GM12878 (cell line): ENCODE measurements at regions not wholly inside any gene's neighbourhood (a gene's known extent, or its start where the extent isn't known, plus 50 kb on each side); places are given as distances from the start of the nearest gene placed in this dataset.

Experiments
- CBX5 ChIP-seq: sonication (generic); IDR thresholded peaks from 2 replicates; pipeline ENCODE4 v1.6.1; 2016; ENCODE audit warnings: low read depth, moderate library complexity, mild to moderate bottlenecking, inconsistent platforms
- CTCF ChIP-seq, 3 experiments: IDR thresholded peaks in 2 of 3; conservative IDR thresholded peaks in 1 of 3; 2 replicates each; pipeline ENCODE4 v1.5.1; 2011; ENCODE audit warnings: low read depth in 3 of 3, low read length in 3 of 3, mild to moderate bottlenecking in 3 of 3, control low read depth in 2 of 3, moderate library complexity in 2 of 3, inconsistent platforms in 1 of 3, mixed read lengths in 1 of 3; ENCODE audit not compliant: control insufficient read depth in 2 of 3, insufficient read depth in 1 of 3; ENCODE audit errors: extremely low read depth in 1 of 3
- E2F8 ChIP-seq: fragments of 450-650 bp; IDR thresholded peaks from 2 replicates; pipeline ENCODE4 v1.6.1; 2018; ENCODE audit warnings: mild to moderate bottlenecking, low read depth, moderate library complexity; ENCODE audit not compliant: partially characterized antibody
- ELK1 ChIP-seq: IDR thresholded peaks from 2 replicates; pipeline ENCODE4 v1.6.1; 2012; ENCODE audit warnings: low read depth, low read length, improper control_type of control experiment
- ESRRA ChIP-seq: IDR thresholded peaks from 2 replicates; pipeline ENCODE4 v1.6.1; 2012; ENCODE audit warnings: mild to moderate bottlenecking, low read length, improper control_type of control experiment
- GATAD2B ChIP-seq: fragments of 450-650 bp; conservative IDR thresholded peaks from 2 replicates; pipeline ENCODE4 v1.6.1; 2017; ENCODE audit warnings: low read depth, mild to moderate bottlenecking, moderate library complexity
- POLR2A ChIP-seq: IDR thresholded peaks from 2 replicates; pipeline ENCODE4 v1.6.1; 2011; ENCODE audit warnings: low read depth, mild to moderate bottlenecking, low read length
- TARDBP ChIP-seq: IDR thresholded peaks from 2 replicates; pipeline ENCODE4 v1.6.1; 2016; ENCODE audit warnings: borderline replicate concordance
- TCF7 ChIP-seq: IDR thresholded peaks from 2 replicates; pipeline ENCODE4 v1.6.1; 2014; ENCODE audit warnings: antibody characterized with exemption, borderline replicate concordance
- ZNF592 ChIP-seq: fragments of 450-650 bp; IDR thresholded peaks from 2 replicates; pipeline ENCODE4 v1.6.1; 2017; ENCODE audit warnings: mild to moderate bottlenecking, moderate library complexity
- TF ChIP-seq, protein P1 (sequence below): fragments of 150-350 bp; IDR thresholded peaks from 2 replicates; pipeline ENCODE4 v1.6.1; 2016; ENCODE audit warnings: low read depth, low read length

DNA sequence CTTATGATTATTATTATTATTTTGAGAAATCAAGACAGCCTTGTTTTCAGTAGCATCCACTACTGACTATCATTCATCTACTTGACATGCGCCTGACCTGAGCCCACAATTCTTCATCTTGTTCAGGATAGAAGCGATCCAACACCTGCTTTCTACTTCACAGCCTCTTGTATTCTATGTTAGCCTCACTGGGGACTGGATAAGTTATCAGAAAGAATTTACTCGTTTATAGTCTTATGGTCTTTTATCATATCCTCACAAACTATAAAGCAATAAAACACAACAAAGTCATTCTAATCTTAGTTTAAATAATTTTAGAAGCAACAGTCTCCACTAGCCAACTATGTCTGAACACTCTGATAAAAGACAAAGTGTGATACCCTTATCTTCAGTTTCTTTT lies 436.0 kb upstream of the ARGLU1 start:
- no peak for TF ChIP-seq CTCF (IDR thresholded peaks at IDR 0.05 in 2 of 3, conservative IDR thresholded peaks at IDR 0.05 in 1 of 3; ENCODE audit: control insufficient read depth in 2 of 3, extremely low read depth in 1 of 3, insufficient read depth in 1 of 3, low read depth in 3 of 3, low read length in 3 of 3)
- TF ChIP-seq CBX5, result no peak
- TF ChIP-seq E2F8, result no peak
- TF ChIP-seq, protein P1, sequence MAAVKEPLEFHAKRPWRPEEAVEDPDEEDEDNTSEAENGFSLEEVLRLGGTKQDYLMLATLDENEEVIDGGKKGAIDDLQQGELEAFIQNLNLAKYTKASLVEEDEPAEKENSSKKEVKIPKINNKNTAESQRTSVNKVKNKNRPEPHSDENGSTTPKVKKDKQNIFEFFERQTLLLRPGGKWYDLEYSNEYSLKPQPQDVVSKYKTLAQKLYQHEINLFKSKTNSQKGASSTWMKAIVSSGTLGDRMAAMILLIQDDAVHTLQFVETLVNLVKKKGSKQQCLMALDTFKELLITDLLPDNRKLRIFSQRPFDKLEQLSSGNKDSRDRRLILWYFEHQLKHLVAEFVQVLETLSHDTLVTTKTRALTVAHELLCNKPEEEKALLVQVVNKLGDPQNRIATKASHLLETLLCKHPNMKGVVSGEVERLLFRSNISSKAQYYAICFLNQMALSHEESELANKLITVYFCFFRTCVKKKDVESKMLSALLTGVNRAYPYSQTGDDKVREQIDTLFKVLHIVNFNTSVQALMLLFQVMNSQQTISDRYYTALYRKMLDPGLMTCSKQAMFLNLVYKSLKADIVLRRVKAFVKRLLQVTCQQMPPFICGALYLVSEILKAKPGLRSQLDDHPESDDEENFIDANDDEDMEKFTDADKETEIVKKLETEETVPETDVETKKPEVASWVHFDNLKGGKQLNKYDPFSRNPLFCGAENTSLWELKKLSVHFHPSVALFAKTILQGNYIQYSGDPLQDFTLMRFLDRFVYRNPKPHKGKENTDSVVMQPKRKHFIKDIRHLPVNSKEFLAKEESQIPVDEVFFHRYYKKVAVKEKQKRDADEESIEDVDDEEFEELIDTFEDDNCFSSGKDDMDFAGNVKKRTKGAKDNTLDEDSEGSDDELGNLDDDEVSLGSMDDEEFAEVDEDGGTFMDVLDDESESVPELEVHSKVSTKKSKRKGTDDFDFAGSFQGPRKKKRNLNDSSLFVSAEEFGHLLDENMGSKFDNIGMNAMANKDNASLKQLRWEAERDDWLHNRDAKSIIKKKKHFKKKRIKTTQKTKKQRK, result no peak
- TF ChIP-seq GATAD2B, result no peak
- TF ChIP-seq ZNF592, result no peak
- no peak for TF ChIP-seq ESRRA
- TF ChIP-seq TARDBP, result no peak
- no peak for TF ChIP-seq POLR2A
- no peak for TF ChIP-seq TCF7
- TF ChIP-seq ELK1, result no peak
